ENCODE measurements at regions not wholly inside any gene's neighbourhood (a gene's known extent, or its start where the extent isn't known, plus 50 kb on each side); places are given as distances from the start of the nearest gene placed in this dataset.
"Not testable (repeated sequence)": the region's sequence is repeated elsewhere in the genome, so short reads cannot be mapped to it uniquely, and the experiment has no call there.

DNA sequence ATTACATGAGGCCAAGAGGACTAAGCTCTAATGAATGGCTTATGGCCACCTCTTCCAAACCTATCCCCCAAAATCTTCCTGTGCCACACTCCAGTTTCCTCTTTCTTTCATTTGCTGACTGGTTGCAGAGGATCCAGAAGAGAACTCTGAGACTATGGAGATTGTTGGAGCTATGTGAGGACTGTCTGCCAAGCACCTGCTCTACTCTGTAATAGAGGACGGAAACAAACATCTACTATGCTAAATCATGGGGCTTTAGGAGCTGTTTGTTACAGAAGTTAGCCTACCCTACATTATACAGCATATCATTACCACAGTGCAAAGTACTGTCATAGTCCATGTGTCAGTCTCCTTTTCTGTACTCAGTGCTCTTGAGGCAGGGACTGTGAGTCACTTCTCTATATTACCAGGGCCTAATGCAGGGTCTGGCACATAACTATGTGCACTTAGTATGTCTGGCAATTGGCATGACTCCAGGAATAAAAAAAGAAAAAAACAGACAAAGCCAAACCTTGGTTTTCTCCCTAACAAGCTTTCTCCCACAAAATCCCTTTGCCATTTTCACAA, 95.1 kb downstream of the RPAP3 start:
- DNase-seq (ENCODE audit: low read depth), result no peak
- TF ChIP-seq, protein P1, sequence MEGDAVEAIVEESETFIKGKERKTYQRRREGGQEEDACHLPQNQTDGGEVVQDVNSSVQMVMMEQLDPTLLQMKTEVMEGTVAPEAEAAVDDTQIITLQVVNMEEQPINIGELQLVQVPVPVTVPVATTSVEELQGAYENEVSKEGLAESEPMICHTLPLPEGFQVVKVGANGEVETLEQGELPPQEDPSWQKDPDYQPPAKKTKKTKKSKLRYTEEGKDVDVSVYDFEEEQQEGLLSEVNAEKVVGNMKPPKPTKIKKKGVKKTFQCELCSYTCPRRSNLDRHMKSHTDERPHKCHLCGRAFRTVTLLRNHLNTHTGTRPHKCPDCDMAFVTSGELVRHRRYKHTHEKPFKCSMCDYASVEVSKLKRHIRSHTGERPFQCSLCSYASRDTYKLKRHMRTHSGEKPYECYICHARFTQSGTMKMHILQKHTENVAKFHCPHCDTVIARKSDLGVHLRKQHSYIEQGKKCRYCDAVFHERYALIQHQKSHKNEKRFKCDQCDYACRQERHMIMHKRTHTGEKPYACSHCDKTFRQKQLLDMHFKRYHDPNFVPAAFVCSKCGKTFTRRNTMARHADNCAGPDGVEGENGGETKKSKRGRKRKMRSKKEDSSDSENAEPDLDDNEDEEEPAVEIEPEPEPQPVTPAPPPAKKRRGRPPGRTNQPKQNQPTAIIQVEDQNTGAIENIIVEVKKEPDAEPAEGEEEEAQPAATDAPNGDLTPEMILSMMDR (IDR thresholded peaks at IDR 0.05; ENCODE audit: insufficient read depth, low read depth, low read length), result no peak
- H3K4me3 ChIP-seq (ENCODE audit: low read depth, low read length), result no peak overlapping the region

DNA sequence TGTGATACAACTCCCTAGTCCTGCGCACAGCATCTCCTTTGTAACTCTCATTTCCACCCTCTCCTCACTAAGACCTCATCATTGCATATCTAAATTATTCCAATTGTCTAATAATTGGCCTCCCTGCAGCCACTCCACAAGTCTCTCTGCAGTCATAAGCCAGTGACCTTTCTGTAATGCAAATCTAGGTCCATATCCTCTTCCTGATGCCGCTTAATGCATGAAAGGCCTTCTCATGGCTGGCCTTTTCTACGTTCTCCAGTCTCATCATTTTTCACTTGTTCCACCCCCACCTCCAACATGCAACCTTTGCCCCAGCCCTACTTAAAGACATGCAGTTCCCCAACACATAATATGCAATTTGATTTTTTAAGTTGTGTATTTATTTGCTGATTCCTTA, 96.0 kb downstream of the RPAP3 start:
- H3K4me3 ChIP-seq (ENCODE audit: low read depth, low read length), result no peak overlapping the region
- no peak for DNase-seq (ENCODE audit: low read depth)
- TF ChIP-seq, protein P1 (IDR thresholded peaks at IDR 0.05; ENCODE audit: insufficient read depth, low read depth, low read length), result no peak

DNA sequence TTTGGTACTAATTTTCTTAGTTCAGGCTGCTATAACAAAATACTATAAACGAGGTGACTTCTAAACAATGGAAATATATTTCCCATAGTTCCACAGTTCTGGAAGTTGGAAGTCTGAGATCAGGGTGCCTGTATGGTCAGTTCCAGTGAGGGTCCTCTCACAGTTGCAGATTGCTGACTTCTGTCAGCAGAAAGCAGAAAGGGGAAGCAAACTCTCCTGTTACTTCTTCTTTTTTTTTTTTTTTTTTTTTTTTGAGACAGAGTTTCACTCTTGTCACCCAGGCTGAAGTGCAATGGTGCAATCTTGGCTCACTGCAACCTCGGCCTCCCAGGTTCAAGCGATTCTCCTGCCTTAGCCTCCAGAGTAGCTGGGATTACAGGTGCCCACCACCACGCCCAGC, 97.2 kb downstream of the RPAP3 start:
- not testable (repeated sequence) for DNase-seq (ENCODE audit: low read depth); H3K4me3 ChIP-seq (ENCODE audit: low read depth, low read length)

DNA sequence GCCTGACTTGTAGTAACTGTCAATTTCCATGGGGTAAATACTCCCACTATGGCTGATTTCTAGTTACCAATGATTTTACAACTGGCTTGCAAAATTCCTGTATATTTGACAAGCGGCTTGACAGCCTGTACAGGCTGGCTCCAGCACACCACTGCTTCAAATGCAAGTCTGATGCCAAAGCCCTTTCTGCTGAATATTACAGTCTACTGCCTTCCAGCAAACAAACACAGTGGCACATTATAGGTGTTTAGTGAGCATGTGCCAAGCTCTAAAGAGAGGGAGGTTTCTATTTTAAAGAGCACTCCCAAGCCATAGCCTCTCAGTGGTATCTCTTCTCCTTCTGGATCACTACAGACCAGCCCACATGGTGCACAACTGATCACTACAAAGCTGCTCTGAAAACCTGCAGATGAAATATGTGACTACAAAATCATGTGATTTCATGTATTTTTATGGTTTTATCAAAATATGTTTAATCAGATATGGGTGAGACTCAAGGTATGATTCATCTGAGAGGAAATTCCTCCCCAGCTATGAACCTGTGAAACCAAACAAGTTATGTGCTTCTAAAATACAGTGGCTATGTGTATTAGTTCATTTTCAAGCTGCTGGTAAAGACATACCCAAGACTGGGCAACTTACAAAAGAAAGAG, 101.5 kb downstream of the RPAP3 start:
- no peak overlapping the region for H3K4me3 ChIP-seq (ENCODE audit: low read depth, low read length)
- no peak for DNase-seq (ENCODE audit: low read depth)
- TF ChIP-seq, protein P1 (IDR thresholded peaks at IDR 0.05; ENCODE audit: insufficient read depth, low read depth, low read length), result no peak

DNA sequence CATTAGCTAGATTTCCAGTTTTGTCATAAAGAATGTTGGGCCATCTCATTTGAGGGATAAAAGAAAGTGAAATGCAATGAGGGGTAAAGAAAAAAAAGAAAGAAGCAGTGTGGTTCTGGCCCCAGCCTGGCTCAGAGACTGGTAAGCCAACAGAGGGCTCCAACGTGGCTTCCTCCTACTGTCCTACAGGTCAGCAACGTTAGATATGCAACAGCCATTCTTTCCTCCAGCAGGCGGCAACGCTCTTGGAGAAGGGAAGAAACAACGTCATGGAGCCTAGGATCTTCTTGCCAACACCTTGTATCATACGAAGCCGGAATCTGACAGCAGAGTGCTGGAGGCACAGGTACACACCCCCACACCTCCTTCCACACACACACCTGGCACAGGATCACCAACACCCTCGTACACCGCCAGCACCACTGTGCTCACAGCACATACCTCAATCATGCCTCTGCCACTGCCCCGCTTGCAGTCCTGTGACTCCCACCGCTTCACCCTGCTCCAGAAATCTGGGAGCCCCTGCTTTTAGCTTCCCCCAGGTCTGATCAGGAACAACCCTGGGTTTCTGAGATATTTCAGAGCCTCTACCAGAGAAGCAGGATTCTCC, 102.8 kb downstream of the RPAP3 start:
- TF ChIP-seq, protein P1 (IDR thresholded peaks at IDR 0.05; ENCODE audit: insufficient read depth, low read depth, low read length), result no peak
- DNase-seq (ENCODE audit: low read depth), result no peak
- no peak overlapping the region for H3K4me3 ChIP-seq (ENCODE audit: low read depth, low read length)

DNA sequence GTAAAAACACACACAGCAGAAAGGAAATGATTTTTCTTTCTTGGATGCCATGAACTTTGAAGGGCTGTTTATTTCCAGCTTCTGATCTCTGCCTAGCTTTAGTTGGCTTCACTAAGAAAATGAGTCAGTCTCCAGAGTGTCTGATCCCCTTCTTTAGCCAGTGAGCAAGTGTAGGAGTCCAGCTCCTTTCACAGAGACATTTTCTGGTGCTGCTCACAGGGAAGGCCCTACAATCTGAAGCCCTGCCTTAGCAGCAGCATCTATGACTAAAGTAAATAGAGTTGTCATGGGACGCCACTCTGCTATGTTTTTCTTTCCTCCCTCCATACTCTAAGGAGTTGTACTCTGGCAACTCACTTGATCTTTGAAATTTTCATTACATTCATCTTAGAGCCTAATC, 103.5 kb downstream of the RPAP3 start:
- TF ChIP-seq, protein P1 (IDR thresholded peaks at IDR 0.05; ENCODE audit: insufficient read depth, low read depth, low read length), result no peak
- H3K4me3 ChIP-seq (ENCODE audit: low read depth, low read length), result no peak overlapping the region
- DNase-seq (ENCODE audit: low read depth), result no peak

DNA sequence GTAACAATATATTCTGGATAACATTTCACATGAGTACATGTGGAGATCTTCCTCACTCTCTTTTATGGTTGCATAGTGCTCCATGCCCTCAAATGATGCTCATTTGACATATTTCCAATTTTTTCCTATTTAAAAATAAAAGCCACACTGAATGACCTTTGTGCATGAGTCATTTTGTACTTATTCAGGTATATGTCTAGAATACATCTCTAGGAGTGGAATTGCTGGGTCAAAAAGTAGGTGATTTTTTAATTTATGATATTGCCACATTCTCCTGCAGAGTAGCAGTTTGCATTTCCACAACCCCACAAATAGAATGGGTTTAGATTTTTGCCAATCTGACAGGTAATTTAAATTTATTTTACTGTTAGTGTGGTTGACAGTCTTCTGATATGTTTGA, 104.8 kb downstream of the RPAP3 start:
- DNase-seq (ENCODE audit: low read depth), result no peak
- H3K4me3 ChIP-seq (ENCODE audit: low read depth, low read length), result no peak overlapping the region
- TF ChIP-seq, protein P1 (IDR thresholded peaks at IDR 0.05; ENCODE audit: insufficient read depth, low read depth, low read length), result no peak

Data from fibroblast of villous mesenchyme (primary cell).